Fibroblast of pulmonary artery (primary cell): ENCODE measurements at regions not wholly inside any gene's neighbourhood (a gene's known extent, or its start where the extent isn't known, plus 50 kb on each side); places are given as distances from the start of the nearest gene placed in this dataset.

Experiments used
- DNase-seq: peaks from one replicate; pipeline ENCODE4 v3.0.0-alpha.2; 2010; ENCODE audit warnings: low read depth
- H3K4me3 ChIP-seq: replicated peaks from 2 replicates; pipeline ENCODE4 v1.5.1; 2011; ENCODE audit warnings: low read depth, mild to moderate bottlenecking, control low read depth, low read length, moderate library complexity
- TF ChIP-seq, protein P1 (sequence below): IDR thresholded peaks from 2 replicates; pipeline ENCODE4 v1.5.1; 2011; ENCODE audit warnings: mild to moderate bottlenecking, control low read depth, low read length, inconsistent platforms; ENCODE audit errors: missing control alignments

DNA sequence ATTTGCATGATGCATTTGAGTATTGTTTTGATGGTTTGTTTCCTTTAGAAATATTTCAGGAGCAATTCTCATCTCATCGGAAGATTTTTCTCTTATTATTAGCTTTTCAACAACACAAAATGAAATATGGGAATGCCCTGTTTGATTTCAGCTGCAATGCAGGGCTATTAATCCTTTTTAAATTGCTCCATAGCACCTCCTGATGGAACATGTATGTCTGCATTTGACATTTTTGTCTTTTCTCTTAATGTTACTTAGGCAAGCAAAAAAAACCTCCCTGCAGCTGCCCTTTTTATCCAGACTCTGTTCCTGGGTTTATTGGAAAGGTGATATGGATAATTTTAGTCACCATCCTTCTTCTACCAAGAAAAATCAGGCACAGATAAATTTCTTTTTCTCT is 895.8 kb downstream of the RPS29 start:
- TF ChIP-seq, protein P1, sequence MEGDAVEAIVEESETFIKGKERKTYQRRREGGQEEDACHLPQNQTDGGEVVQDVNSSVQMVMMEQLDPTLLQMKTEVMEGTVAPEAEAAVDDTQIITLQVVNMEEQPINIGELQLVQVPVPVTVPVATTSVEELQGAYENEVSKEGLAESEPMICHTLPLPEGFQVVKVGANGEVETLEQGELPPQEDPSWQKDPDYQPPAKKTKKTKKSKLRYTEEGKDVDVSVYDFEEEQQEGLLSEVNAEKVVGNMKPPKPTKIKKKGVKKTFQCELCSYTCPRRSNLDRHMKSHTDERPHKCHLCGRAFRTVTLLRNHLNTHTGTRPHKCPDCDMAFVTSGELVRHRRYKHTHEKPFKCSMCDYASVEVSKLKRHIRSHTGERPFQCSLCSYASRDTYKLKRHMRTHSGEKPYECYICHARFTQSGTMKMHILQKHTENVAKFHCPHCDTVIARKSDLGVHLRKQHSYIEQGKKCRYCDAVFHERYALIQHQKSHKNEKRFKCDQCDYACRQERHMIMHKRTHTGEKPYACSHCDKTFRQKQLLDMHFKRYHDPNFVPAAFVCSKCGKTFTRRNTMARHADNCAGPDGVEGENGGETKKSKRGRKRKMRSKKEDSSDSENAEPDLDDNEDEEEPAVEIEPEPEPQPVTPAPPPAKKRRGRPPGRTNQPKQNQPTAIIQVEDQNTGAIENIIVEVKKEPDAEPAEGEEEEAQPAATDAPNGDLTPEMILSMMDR, result no peak
- peak; percentile 2 for DNase-seq
- no peak overlapping the region for H3K4me3 ChIP-seq

DNA sequence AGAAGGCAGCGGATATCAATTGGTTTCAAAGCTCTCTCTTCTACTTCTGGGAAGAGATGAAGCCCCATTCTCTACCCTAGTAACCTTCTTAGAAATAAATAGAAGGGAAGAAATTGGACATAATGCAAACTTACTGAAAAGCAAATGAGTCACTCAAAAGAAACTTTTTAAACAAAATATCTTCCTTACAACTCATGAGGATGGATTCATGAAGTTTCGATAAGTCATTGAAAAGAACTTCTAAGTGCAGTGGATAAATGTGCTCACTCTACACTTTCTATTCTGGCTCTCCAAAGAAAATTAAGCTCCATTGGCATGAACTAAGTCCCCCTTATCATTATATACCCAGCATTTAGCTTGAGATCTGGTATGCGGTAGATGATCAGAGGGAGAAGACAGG is 899.5 kb downstream of the RPS29 start:
- DNase-seq, result no peak

DNA sequence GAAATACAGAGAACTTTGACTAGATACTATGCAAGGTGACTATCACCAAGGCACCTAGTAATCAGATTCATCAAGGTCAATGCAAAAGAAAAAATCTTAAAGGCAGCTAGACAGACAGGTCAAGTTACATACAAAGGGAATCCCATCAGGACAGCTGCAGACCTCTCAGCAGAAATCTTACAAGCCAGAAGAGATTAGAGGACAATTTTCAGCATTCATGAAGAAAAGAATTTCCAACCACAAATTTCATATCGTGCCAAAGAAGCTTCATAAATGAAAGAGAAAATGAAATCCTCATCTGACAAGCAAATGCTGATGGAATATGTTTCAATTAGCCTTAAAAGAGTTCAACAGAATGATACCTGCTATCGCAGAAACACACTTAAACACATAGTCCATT is 913.7 kb downstream of the RPS29 start:
- no peak overlapping the region for H3K4me3 ChIP-seq
- TF ChIP-seq, protein P1, result no peak

More for the DNA sequence above, 899.5 kb downstream of the RPS29 start:
- H3K4me3 ChIP-seq, result no peak overlapping the region
- TF ChIP-seq, protein P1, result no peak

DNA sequence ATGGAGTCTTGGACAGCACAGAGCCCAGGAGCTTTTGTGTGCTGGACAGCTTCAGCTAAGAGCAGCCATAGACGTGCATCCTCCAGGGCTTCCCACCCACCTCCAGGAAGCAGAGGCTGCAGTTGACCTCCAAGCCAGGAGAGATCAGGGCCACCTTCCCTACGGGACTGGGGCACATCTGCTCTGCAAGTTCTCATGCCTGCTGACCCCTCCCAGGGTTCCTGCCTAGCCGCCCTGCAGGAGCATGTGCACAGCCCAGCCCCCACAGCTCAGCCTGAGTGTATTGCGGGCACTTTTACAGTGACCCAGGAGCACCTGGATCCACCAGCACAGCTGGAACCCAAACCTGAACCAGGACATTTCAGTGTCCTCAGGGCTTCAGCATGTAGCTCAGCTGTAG is 915.2 kb downstream of the RPS29 start:
- TF ChIP-seq, protein P1, result no peak
- H3K4me3 ChIP-seq, result no peak overlapping the region
- no peak for DNase-seq

More for the DNA sequence above, 913.7 kb downstream of the RPS29 start:
- DNase-seq, result no peak

DNA sequence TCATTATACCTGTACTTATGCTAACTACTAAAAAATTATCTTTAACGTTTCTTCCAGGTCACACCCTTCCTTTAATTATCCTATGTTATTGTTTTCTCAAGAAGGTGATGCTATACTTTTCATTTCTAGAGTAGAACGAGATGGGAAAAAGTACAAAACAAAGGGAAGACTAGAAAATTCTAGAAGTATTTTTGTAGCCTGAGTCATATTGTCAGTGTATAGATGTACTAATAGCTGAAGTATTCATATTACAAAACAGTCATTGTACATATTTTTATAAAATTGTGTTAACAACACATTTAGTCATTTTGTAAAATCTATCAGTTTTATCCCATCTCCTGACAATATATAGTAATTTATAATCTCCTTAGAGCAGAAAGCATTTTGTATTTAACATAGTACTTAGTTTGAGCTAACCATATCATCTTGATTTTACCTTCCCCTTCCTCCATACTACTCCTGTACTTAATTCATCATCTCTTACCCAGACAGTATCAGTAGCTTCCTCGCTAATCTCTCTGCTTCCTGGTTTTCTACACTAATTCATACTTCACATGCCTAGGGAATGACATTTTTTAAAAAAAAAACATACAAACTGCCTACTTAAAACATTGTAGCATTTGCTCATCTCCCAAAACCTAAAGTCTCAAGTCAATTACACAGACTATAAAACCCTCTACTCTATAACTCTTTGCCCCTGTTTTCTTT is 920.9 kb downstream of the RPS29 start:
- no peak overlapping the region for H3K4me3 ChIP-seq
- TF ChIP-seq, protein P1, result no peak
- peak; percentile 0 for DNase-seq

DNA sequence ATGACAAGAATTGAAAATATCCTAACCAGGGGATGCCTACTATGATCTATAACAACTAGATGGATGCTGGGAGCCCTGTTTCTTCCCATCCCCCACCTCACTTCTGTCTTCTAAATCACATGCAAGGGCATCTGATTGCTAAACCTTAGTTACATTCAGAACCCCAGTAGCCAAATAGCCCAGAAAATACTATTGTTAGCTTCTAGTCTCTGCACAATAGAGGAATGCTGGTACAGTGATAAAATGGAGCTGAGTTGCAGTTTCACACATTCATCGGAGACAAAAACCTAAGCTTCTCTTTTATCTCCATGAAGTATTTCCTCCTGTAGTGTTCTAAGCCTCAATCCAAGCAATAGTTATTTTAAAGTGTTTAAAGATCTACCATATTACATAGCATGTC is 942.9 kb downstream of the RPS29 start:
- TF ChIP-seq, protein P1, result no peak
- no peak overlapping the region for H3K4me3 ChIP-seq
- no peak for DNase-seq

DNA sequence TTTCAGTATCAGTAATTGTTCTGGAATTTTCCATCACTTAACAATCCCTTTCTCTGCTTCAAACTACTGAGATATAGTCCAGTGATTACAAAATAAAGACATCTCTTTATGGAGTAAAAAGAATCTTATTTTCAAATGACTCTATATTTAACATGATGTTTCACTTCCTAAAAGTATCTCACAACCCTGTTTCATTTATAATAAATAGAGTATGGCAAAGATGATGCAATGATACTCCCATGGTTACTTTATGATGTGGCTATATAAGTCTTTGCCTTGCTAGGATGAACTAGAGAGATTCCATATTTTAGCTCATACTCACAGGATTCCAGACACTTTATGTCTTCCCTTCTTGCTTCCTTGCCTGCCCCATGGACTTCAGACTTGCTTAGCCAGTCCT is 953.5 kb upstream of the MDGA2 start:
- TF ChIP-seq, protein P1, result no peak
- H3K4me3 ChIP-seq, result no peak overlapping the region
- DNase-seq, result no peak
